Hippocampal formation (tissue), 2 donors: ENCODE measurements at regions not wholly inside any gene's neighbourhood (a gene's known extent, or its start where the extent isn't known, plus 50 kb on each side); places are given as distances from the start of the nearest gene placed in this dataset.

Experiments
- DNase-seq, 2 donors: peaks; one replicate each; lab custom pipeline; 2025; lab: John Stamatoyannopoulos, UW

GRCh38 chr10:83164156-83164555 is 975.2 kb upstream of the GHITM start:
- DNase-seq = no peak

GRCh38 chr10:83165265-83165664 is 974.0 kb upstream of the GHITM start:
- DNase-seq = no peak

- DNase-seq = no peak
Observed at GRCh38 chr10:83166344-83166743, 973.0 kb upstream of the GHITM start.

- DNase-seq = no peak
Observed at GRCh38 chr10:83167081-83167480, 972.2 kb upstream of the GHITM start.

DNA sequence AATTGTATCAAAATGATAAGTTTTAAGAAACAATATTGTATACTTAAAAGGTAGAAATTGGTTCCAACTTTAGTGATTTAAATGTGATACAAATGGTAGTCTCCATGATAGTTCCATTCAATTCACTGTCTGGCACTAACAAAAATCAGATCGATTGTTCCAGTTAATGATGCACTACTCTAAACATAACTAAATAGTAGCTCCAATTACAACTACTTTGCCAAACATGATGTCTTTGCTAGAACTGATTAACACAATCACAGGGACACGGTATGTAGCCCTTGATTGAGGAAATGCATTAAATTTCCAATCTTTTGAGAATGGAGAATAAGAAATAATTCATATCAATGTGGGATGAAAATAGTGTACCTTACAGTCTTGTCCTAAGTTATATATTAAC is 962.4 kb upstream of the GHITM start:
- no peak for DNase-seq

GRCh38 chr10:83178526-83178925 is 960.8 kb upstream of the GHITM start:
- no peak for DNase-seq

DNA sequence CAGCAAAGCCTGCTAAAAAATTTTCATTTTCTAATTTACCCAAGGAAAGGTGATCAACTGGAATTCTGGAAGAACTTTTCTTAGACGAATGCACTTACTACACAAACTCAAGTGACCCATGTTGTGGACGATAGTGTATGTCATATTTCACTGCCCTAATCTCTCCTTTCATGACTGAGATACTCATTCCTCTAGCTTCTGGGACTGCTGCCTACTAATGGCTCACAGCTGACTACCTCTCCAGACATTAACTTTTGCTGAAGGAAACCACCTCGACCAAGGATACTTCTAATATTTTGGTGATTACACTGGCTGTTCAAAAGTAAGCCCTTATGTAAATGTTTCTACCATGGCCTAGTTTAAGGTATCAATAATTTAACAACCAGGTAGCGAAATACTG is 959.9 kb upstream of the GHITM start:
- DNase-seq = no peak

DNA sequence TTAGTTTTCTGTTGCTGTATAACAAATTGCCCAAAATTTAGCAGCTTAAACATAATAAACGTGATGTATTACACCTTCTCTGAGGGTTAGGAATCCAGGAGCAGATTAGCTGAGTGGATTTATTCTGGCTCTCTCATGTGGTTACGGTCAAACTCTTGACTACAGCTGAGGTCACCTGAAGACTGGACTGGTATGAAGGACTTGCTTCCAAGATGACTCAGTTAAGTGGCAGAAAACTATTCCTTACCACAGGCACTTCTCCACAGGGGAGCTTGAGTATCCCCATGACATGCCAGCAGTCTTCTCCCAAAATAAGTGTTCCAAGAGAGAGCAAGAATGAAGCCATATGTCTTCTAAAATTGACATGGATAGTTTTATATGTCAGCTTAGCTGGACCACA is 957.2 kb upstream of the GHITM start:
- no peak for DNase-seq

GRCh38 chr10:83184641-83185040 is 954.7 kb upstream of the GHITM start:
- no peak for DNase-seq

- DNase-seq = no peak
Observed at GRCh38 chr10:83190614-83191013, 948.7 kb upstream of the GHITM start.

- no peak for DNase-seq
Observed at GRCh38 chr10:83193026-83193425, 946.3 kb upstream of the GHITM start.

DNA sequence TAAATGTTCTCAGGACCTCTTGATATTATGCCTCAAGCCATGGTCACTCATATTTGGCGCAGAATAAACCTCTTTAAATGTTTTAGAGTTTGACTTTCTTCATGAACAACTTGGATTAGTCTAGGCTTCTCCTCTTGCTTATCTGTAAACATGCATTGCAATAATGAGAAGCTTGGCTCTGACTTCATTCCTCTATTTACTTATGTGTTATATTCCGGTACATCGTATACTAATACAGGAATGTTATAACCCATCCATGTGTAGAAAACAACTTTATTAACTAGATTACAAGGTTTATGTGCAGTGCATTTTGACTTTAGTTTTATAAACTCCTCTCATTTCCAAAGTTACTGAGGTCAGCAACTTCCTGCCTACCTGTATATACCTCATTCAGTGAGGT is 944.3 kb upstream of the GHITM start:
- DNase-seq = no peak

- no peak for DNase-seq
Observed at GRCh38 chr10:83199374-83199773, 939.9 kb upstream of the GHITM start.

GRCh38 chr10:83205861-83206260 is 933.4 kb upstream of the GHITM start:
- DNase-seq = no peak

DNA sequence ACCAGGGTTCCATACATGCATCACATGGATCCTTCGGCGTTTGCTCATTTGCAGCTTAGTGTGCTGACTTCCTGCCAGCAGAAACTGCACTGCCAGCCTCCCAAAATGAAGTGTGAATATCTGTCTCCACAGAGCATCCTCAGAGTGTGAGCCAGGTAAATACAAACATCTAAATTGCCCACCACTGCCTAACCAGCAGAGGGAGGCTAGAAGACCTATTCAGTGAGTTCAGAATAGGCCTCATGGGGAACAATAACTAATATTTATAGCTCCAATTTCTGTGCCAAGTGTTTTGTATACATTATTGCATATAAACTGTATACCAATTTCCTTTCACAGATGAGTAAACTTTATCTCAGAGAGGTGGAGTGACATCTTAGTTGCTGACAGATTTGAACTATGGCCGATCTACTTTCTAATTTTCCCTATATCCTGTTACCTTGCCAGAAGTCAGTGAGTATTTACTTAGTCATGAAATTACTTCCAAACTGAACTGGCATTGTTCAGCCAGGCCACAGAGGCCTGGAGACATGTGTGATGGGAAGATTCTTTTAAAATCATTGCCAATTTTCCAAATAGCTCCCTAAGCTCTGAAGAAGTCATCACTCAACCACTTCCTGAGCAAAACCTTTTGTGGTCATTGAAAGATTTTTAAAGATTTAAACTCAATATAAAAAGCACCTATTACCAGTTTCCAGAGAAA is 926.5 kb upstream of the GHITM start:
- DNase-seq = no peak

GRCh38 chr10:83214136-83214535 is 925.2 kb upstream of the GHITM start:
- no peak for DNase-seq

GRCh38 chr10:83218205-83218604 is 921.1 kb upstream of the GHITM start:
- DNase-seq = no peak

GRCh38 chr10:83222300-83222699 is 917.0 kb upstream of the GHITM start:
- DNase-seq = no peak

DNA sequence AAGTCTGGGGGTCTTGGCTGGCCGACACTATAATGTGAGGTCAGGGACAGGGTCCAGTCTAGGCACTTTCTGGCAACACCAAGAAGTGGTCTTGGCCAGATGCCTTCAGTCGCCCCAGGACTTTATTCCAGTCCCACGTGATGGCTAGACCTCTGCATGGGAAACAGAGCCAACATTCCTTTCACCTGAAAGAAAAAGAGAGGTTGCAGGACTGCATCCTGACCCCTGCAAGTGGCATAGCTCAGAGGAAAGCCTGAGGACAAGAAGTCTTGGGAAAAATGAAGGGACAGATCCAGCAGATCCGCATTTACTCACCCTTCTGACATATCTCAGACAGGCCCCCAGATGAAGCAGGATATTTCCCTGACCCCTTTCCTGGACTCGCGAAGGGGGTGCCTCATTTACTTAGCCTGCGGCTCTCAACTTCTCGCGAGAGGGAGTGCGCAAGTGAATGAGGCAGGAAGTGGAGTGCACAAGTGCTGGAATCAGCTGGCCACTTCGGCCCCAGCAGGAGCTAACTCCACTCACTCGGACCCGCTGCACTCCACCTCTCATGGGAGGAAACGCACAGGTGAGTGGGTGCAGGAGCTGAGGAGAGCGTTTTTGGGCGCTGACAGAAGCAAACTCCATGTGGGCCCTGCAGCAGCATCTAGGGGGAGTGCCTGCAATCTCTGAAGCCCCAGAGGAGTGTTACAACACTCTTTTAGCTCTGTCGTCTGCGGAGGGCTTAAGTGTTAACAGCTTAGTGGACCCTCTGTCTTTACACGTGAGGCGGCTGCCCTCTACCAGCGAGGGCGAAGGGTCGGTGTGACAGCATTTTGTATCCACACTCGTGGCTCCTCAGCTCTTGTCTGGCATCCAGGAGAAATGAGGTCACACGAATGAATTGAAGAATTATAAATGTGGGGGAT is 916.2 kb upstream of the GHITM start:
- no peak for DNase-seq

DNA sequence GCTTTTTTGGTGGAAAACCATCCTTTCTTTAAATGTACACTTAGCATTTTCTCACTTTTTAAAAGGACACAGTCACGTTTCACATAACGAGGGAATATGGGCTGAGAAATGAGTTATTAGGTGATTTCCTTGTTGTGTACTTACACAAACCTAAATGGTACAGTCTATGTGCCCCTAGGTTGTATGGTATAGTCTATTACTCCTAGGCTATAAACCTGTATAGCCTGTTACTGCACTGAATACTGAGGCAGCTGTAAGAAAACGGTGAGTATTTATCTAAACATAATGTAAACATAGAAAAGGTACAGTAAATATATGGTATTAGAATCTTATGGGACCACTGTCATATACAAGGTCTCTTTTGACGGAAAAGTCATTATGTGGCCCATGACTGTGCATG is 913.5 kb upstream of the GHITM start:
- no peak for DNase-seq

DNA sequence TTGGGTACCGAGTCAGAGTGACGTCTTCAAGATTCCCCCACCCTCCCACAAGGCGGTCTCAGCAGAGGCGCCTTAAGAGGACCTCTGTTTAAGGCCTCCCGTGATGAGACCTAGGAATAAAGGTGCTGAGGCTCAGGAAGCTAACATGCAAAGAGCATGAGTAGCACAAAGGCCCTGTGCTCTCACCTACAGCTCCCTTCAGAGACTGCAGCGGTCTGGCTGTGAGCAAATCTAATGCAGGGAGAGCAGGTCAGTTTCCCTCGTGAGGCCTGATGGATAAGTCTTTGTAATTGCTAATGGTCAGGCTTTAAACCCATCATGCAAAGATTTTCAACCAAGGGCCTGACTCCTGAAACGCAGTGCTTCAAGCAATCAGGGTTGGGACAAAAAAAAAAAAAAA is 909.3 kb upstream of the GHITM start:
- no peak for DNase-seq

GRCh38 chr10:83233691-83234090 is 905.6 kb upstream of the GHITM start:
- DNase-seq = no peak

GRCh38 chr10:83248106-83248631 is 891.1 kb upstream of the GHITM start:
- DNase-seq = no peak
